DND-41 (cell line): ENCODE measurements at regions not wholly inside any gene's neighbourhood (a gene's known extent, or its start where the extent isn't known, plus 50 kb on each side); places are given as distances from the start of the nearest gene placed in this dataset.

Source experiments
- ATAC-seq: fragments of 200-7000 bp; cut with Tn5 transposase; 3 replicates; pipeline ENCODE4 v1.9.1; 2021; ENCODE audit warnings: low read depth; ENCODE audit not compliant: insufficient read depth
- DNase-seq: peaks from one replicate; pipeline ENCODE4 v3.0.0-alpha.2; 2020
- H2AFZ ChIP-seq: 2 replicates; pipeline ENCODE4 v1.6.0; 2012; ENCODE audit warnings: low read depth, low read length
- H3K27ac ChIP-seq: 2 replicates; pipeline ENCODE4 v1.5.1; 2012; ENCODE audit warnings: low read length, inconsistent platforms
- H3K27me3 ChIP-seq: fragments of 200-600 bp; sonication (generic); 2 replicates; pipeline ENCODE4 v1.6.0; 2012; ENCODE audit warnings: low read length, mild to moderate bottlenecking, inconsistent platforms; ENCODE audit not compliant: insufficient read depth, poor library complexity
- H3K36me3 ChIP-seq: 2 replicates; pipeline ENCODE4 v1.5.1; 2012; ENCODE audit warnings: low read length, inconsistent platforms; ENCODE audit not compliant: insufficient read depth
- H3K4me1 ChIP-seq: 2 replicates; pipeline ENCODE4 v1.5.1; 2012; ENCODE audit warnings: mild to moderate bottlenecking, low read length; ENCODE audit not compliant: insufficient read depth
- H3K4me2 ChIP-seq: 2 replicates; pipeline ENCODE4 v1.6.0; 2012; ENCODE audit warnings: mild to moderate bottlenecking, moderate library complexity, low read length, inconsistent platforms; ENCODE audit not compliant: insufficient read depth
- H3K4me3 ChIP-seq, 2 experiments: fragments of 200-600 bp in 1 of 2; shearing (Covaris generic) in 1 of 2; 2 replicates each; pipeline ENCODE4 v1.5.1; 2012 to 2016; ENCODE audit warnings: inconsistent platforms in 2 of 2, low read length in 2 of 2, mild to moderate bottlenecking in 2 of 2, low read depth in 1 of 2, moderate library complexity in 1 of 2
- H3K79me2 ChIP-seq: 2 replicates; pipeline ENCODE4 v1.6.0; 2012; ENCODE audit warnings: low read length, inconsistent platforms; ENCODE audit not compliant: insufficient read depth
- H3K9ac ChIP-seq: 2 replicates; pipeline ENCODE4 v1.6.0; 2012; ENCODE audit warnings: low read depth, mild to moderate bottlenecking, inconsistent platforms, low read length, moderate library complexity
- H3K9me3 ChIP-seq: 2 replicates; pipeline ENCODE4 v1.5.1; 2012; ENCODE audit warnings: low read length, moderate library complexity, mild to moderate bottlenecking, inconsistent platforms; ENCODE audit not compliant: insufficient read depth, severe bottlenecking
- H4K20me1 ChIP-seq: 2 replicates; pipeline ENCODE4 v1.6.0; 2012; ENCODE audit warnings: low read length; ENCODE audit not compliant: insufficient read depth
- CTCF ChIP-seq: IDR thresholded peaks from 2 replicates; pipeline ENCODE4 v1.5.1; 2012; ENCODE audit warnings: borderline replicate concordance, low read length, moderate library complexity, mild to moderate bottlenecking; ENCODE audit not compliant: poor library complexity, severe bottlenecking; ENCODE audit errors: extremely low read depth
- EZH2 ChIP-seq: IDR thresholded peaks from 3 replicates; pipeline ENCODE4 v1.6.1; 2012; ENCODE audit warnings: borderline replicate concordance, low read depth, mild to moderate bottlenecking, moderate library complexity, low read length, inconsistent platforms; ENCODE audit not compliant: severe bottlenecking

- TF ChIP-seq CTCF (no peak), EZH2 (no peak)
- no peaks in the 10 kb centered on the region for H3K27me3 ChIP-seq
- H3K4me3 ChIP-seq: no peak overlapping the region
- no peak overlapping the region for H2AFZ ChIP-seq
- no peaks in the 10 kb centered on the region for H3K36me3 ChIP-seq
- H3K27ac ChIP-seq: no peak overlapping the region
- no peaks in the 10 kb centered on the region for H3K79me2 ChIP-seq
- H3K4me1 ChIP-seq: no peaks in the 10 kb centered on the region
- ATAC-seq (no peak), DNase-seq (no peak)
- H4K20me1 ChIP-seq: no peaks in the 10 kb centered on the region
- no peak overlapping the region for H3K4me2 ChIP-seq
- no peaks in the 10 kb centered on the region for H3K9me3 ChIP-seq
- H3K9ac ChIP-seq: no peak overlapping the region
These were observed 271.1 kb upstream of the CDH11 start for GRCh38 chr16:65392806-65393565.

DNA sequence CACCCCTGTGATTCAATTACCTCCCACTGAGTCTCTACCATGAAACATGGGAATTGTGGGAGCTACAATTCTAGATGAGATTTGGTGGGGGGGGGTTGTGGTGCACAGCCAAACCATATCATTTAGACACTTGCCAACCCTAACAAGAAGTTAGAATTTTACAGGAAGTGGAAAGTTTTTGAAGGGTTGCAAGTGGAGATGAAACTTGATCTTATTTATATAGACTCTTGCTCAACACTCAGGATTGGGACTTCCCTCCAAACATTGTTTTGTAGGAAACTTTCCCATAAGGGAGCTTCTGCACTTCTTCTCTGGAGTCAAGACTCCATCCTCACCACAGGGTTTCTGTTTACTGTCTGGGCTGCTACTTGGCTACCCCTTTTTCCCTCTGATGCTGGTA, 266.7 kb upstream of the CDH11 start:
- no peaks in the 10 kb centered on the region for H3K79me2 ChIP-seq
- no peaks in the 10 kb centered on the region for H3K4me1 ChIP-seq
- H2AFZ ChIP-seq: no peak overlapping the region
- H3K4me3 ChIP-seq: no peak overlapping the region
- no peak overlapping the region for H3K4me2 ChIP-seq
- no peaks in the 10 kb centered on the region for H4K20me1 ChIP-seq
- TF ChIP-seq CTCF: no peak
- DNase-seq (no peak), ATAC-seq (no peak)
- no peaks in the 10 kb centered on the region for H3K36me3 ChIP-seq
- no peak overlapping the region for H3K27ac ChIP-seq
- no peaks in the 10 kb centered on the region for H3K9me3 ChIP-seq
- no peak overlapping the region for H3K9ac ChIP-seq
- no peaks in the 10 kb centered on the region for H3K27me3 ChIP-seq

- Histone ChIP-seq H3K9me3 (no peaks in the 10 kb centered on the region), H3K79me2 (no peaks in the 10 kb centered on the region), H3K9ac (no peak overlapping the region), H3K27me3 (no peaks in the 10 kb centered on the region), H3K36me3 (no peaks in the 10 kb centered on the region), H3K4me1 (no peaks in the 10 kb centered on the region), H4K20me1 (no peaks in the 10 kb centered on the region), H3K27ac (no peak overlapping the region), H2AFZ (no peak overlapping the region), H3K4me3 (no peak overlapping the region), H3K4me2 (no peak overlapping the region)
- DNase-seq: no peak
- no peak for ATAC-seq
- no peak for TF ChIP-seq EZH2
- no peak for TF ChIP-seq CTCF
These were observed 264.8 kb upstream of the CDH11 start for GRCh38 chr16:65386672-65387071.
